Natural killer cell (primary cell): ENCODE measurements at regions not wholly inside any gene's neighbourhood (a gene's known extent, or its start where the extent isn't known, plus 50 kb on each side); places are given as distances from the start of the nearest gene placed in this dataset.

Experiments used
- ATAC-seq, 3 donors: fragments of 150-1000 bp in 2 of 3; fragments of 200-7000 bp in 1 of 3; cut with Tn5 transposase; 1 replicate in 1 of 3; 2 replicates in 2 of 3; pipeline ENCODE4 v1.10.0; 2021; ENCODE audit warnings: mild to moderate bottlenecking in 2 of 3, moderate library complexity in 2 of 3
- DNase-seq, 2 donors: peaks; one replicate each; pipeline versions ENCODE4 v3.0.0 to v3.0.0-alpha.2; 2013 to 2021; ENCODE audit warnings: mixed read lengths in 1 of 2
- H3K27ac ChIP-seq: one replicate; pipeline ENCODE4 v1.5.1; 2013; ENCODE audit warnings: mild to moderate bottlenecking, low read length
- H3K27me3 ChIP-seq: one replicate; pipeline ENCODE4 v1.6.1; 2013; ENCODE audit warnings: low read length; ENCODE audit not compliant: control insufficient read depth, insufficient read depth
- H3K36me3 ChIP-seq: one replicate; pipeline ENCODE4 v1.6.1; 2013; ENCODE audit warnings: low read length; ENCODE audit not compliant: control insufficient read depth, insufficient read depth
- H3K4me1 ChIP-seq: one replicate; pipeline ENCODE4 v1.6.1; 2013; ENCODE audit warnings: low read length; ENCODE audit not compliant: control insufficient read depth, insufficient read depth
- H3K4me3 ChIP-seq: one replicate; pipeline ENCODE4 v1.5.1; 2013; ENCODE audit warnings: low read length
- H3K9me3 ChIP-seq: one replicate; pipeline ENCODE4 v1.6.1; 2013; ENCODE audit warnings: low read length; ENCODE audit not compliant: control insufficient read depth, insufficient read depth
- H3K27ac Mint-ChIP-seq, 2 donors: one replicate each; pipeline ENCODE4 v1.8.0; 2022; ENCODE audit warnings: mild to moderate bottlenecking in 2 of 2, mixed read lengths in 2 of 2, moderate library complexity in 1 of 2
- H3K27me3 Mint-ChIP-seq, 2 donors: one replicate each; pipeline ENCODE4 v1.8.0; 2022; ENCODE audit warnings: low read depth in 2 of 2, mixed read lengths in 2 of 2
- H3K36me3 Mint-ChIP-seq: one replicate; pipeline ENCODE4 v1.8.0; 2022; ENCODE audit warnings: mixed read lengths
- H3K4me1 Mint-ChIP-seq, 2 donors: one replicate each; pipeline ENCODE4 v1.8.0; 2022; ENCODE audit warnings: mixed read lengths in 2 of 2
- H3K4me3 Mint-ChIP-seq: one replicate; pipeline ENCODE4 v1.8.0; 2022; ENCODE audit warnings: mild to moderate bottlenecking, moderate library complexity, mixed read lengths
- H3K9me3 Mint-ChIP-seq, 2 donors: one replicate each; pipeline ENCODE4 v1.8.0; 2022; ENCODE audit warnings: mixed read lengths in 2 of 2
- CTCF ChIP-seq: fragments of 200-600 bp; IDR thresholded peaks from one replicate; pipeline ENCODE4 v1.8.0; 2022; ENCODE audit warnings: antibody characterized with exemption
- WGBS: methylation state at CpG from one replicate; pipeline ENCODE4 v1.1.7; 2013; ENCODE audit warnings: missing lambda C conversion rate; ENCODE audit not compliant: insufficient coverage; 5-methylcytosine and 5-hydroxymethylcytosine counted together
- intact Hi-C: fragments of 100-400 bp; cut with micrococcal nuclease; formaldehyde crosslinking; loops from one replicate; pipeline ENCODE4 v1.14.2; 2022

GRCh38 chr5:60350794-60351193, 349.2 kb downstream of the DEPDC1B start:
- Histone ChIP-seq H3K27ac (no peak overlapping the region), H3K4me3 (no peak overlapping the region), H3K4me1 (no peaks in the 10 kb centered on the region), H3K27me3 (no peaks in the 10 kb centered on the region), H3K36me3 (no peaks in the 10 kb centered on the region), H3K9me3 (no peaks in the 10 kb centered on the region)
- intact Hi-C loops: no loop called here
- H3K27me3 Mint-ChIP-seq: no peaks in the 10 kb centered on the region
- no peak for TF ChIP-seq CTCF
- no peaks in the 10 kb centered on the region for H3K4me1 Mint-ChIP-seq
- ATAC-seq: no peak
- no peaks in the 10 kb centered on the region for H3K36me3 Mint-ChIP-seq
- H3K9me3 Mint-ChIP-seq: peaks cover 2 to 5% of the 10 kb centered on the region in 2 donors
- no peak overlapping the region for H3K4me3 Mint-ChIP-seq
- no peak for DNase-seq
- WGBS: 81% methylated on average over 3 of the region's 3 CpGs
- H3K27ac Mint-ChIP-seq: no peak overlapping the region

GRCh38 chr5:60349891-60350415, 350.0 kb downstream of the DEPDC1B start:
- TF ChIP-seq CTCF: no peak

GRCh38 chr5:60346393-60346792, 353.6 kb downstream of the DEPDC1B start:
- Histone ChIP-seq H3K27me3 (no peaks in the 10 kb centered on the region), H3K4me1 (no peaks in the 10 kb centered on the region), H3K27ac (no peak overlapping the region), H3K4me3 (no peak overlapping the region), H3K36me3 (no peaks in the 10 kb centered on the region), H3K9me3 (no peaks in the 10 kb centered on the region)
- Mint-ChIP-seq H3K27ac (no peak overlapping the region), H3K36me3 (peaks cover 5% of the 10 kb centered on the region), H3K4me3 (no peak overlapping the region), H3K4me1 (no peaks in the 10 kb centered on the region), H3K27me3 (no peaks in the 10 kb centered on the region), H3K9me3 (peaks cover 2 to 7% of the 10 kb centered on the region in 2 donors)
- intact Hi-C loops: no loop called here
- TF ChIP-seq CTCF: no peak
- ATAC-seq (no peak), DNase-seq (no peak)
- WGBS: no CpG with 5 or more reads among the region's 1 CpG

More at GRCh38 chr5:60349891-60350415, 350.0 kb downstream of the DEPDC1B start:
- WGBS: 92% methylated on average over 2 of the region's 2 CpGs
- H3K27ac ChIP-seq: no peak overlapping the region
- no peak for ATAC-seq
- H3K4me1 Mint-ChIP-seq: no peaks in the 10 kb centered on the region
- no peak overlapping the region for H3K4me3 Mint-ChIP-seq
- H3K27me3 ChIP-seq: no peaks in the 10 kb centered on the region
- no peaks in the 10 kb centered on the region for H3K9me3 ChIP-seq
- H3K4me1 ChIP-seq: no peaks in the 10 kb centered on the region
- intact Hi-C loops: no loop called here
- H3K36me3 ChIP-seq: no peaks in the 10 kb centered on the region
- no peak overlapping the region for H3K27ac Mint-ChIP-seq
- peaks cover 2 to 5% of the 10 kb centered on the region in 2 donors for H3K9me3 Mint-ChIP-seq
- no peak for DNase-seq
- no peak overlapping the region for H3K4me3 ChIP-seq
- no peaks in the 10 kb centered on the region for H3K36me3 Mint-ChIP-seq
- no peaks in the 10 kb centered on the region for H3K27me3 Mint-ChIP-seq

GRCh38 chr5:60343102-60343501, 356.9 kb downstream of the DEPDC1B start:
- no peaks in the 10 kb centered on the region for H3K36me3 ChIP-seq
- H3K4me1 Mint-ChIP-seq: no peaks in the 10 kb centered on the region
- H3K27me3 ChIP-seq: no peaks in the 10 kb centered on the region
- no peak overlapping the region for H3K27ac ChIP-seq
- no peaks in the 10 kb centered on the region for H3K27me3 Mint-ChIP-seq
- no peaks in the 10 kb centered on the region for H3K4me1 ChIP-seq
- peaks cover 5% of the 10 kb centered on the region for H3K36me3 Mint-ChIP-seq
- intact Hi-C loops: no loop called here
- no peaks in the 10 kb centered on the region for H3K9me3 ChIP-seq
- TF ChIP-seq CTCF: no peak
- no peak overlapping the region for H3K4me3 Mint-ChIP-seq
- H3K9me3 Mint-ChIP-seq: peaks cover 2 to 7% of the 10 kb centered on the region in 2 donors
- WGBS: 95% methylated on average over 2 of the region's 4 CpGs
- DNase-seq: no peak
- H3K4me3 ChIP-seq: no peak overlapping the region
- no peak overlapping the region for H3K27ac Mint-ChIP-seq
- no peak for ATAC-seq
